HEK293 (cell line): ENCODE measurements at regions not wholly inside any gene's neighbourhood (a gene's known extent, or its start where the extent isn't known, plus 50 kb on each side); places are given as distances from the start of the nearest gene placed in this dataset.

Source experiments
- CTCF ChIA-PET: fragments of 350-600 bp; formaldehyde crosslinking; extraction: SDS; loops from one replicate; lab custom pipeline; 2021; ENCODE audit warnings: antibody characterized with exemption; lab: Yijun Ruan, JAX
- POLR2A ChIA-PET: fragments of 300-600 bp; formaldehyde crosslinking; extraction: SDS; loops from one replicate; lab custom pipeline; 2020; ENCODE audit warnings: antibody characterized with exemption, inconsistent platforms; lab: Yijun Ruan, JAX
- H3K27ac ChIP-seq: fragments of 200-500 bp; sonication (Bioruptor generic); 2 replicates; pipeline ENCODE4 v1.5.1; 2014; ENCODE audit warnings: low read depth, low read length, control low read depth, inconsistent platforms; ENCODE audit errors: extremely low read depth
- H3K36me3 ChIP-seq, 2 experiments: fragments of 200-500 bp in 1 of 2; sonication (Bioruptor generic) in 1 of 2; 1 replicate in 1 of 2; 2 replicates in 1 of 2; pipeline ENCODE4 v1.5.1; 2014 to 2017; ENCODE audit warnings: inconsistent platforms in 2 of 2, low read length in 2 of 2; ENCODE audit not compliant: control insufficient read depth in 2 of 2, insufficient read depth in 1 of 2
- H3K4me1 ChIP-seq: fragments of 200-500 bp; sonication (Bioruptor generic); 2 replicates; pipeline ENCODE4 v1.5.1; 2014; ENCODE audit warnings: mild to moderate bottlenecking, low read length, inconsistent platforms; ENCODE audit not compliant: control insufficient read depth, insufficient read depth
- H3K4me3 ChIP-seq: 2 replicates; pipeline ENCODE4 v1.5.1; 2011; ENCODE audit warnings: low read depth, mild to moderate bottlenecking, control low read depth, low read length, moderate library complexity
- H3K9me3 ChIP-seq: fragments of 200-500 bp; sonication (Bioruptor generic); 2 replicates; pipeline ENCODE4 v1.5.1; 2014; ENCODE audit warnings: low read depth, low read length, inconsistent platforms; ENCODE audit not compliant: control insufficient read depth, insufficient read depth
- FEZF1 ChIP-seq: fragments of 450-650 bp; formaldehyde crosslinking; IDR thresholded peaks from 2 replicates; pipeline ENCODE4 v1.5.1; 2016; ENCODE audit warnings: missing biosample characterization, missing genetic modification characterization
- HOXD13 ChIP-seq: sonication (generic); formaldehyde crosslinking; IDR thresholded peaks from 2 replicates; pipeline ENCODE4 v1.8.0; 2022; ENCODE audit warnings: missing genetic modification reagents, borderline replicate concordance
- KLF10 ChIP-seq: fragments of 450-650 bp; IDR thresholded peaks from 2 replicates; pipeline ENCODE4 v1.5.1; 2018; ENCODE audit warnings: missing biosample characterization, mild to moderate bottlenecking, missing genetic modification characterization
- PRDM1 ChIP-seq: fragments of 450-650 bp; formaldehyde crosslinking; IDR thresholded peaks from 2 replicates; pipeline ENCODE4; 2016; ENCODE audit warnings: missing biosample characterization, missing genetic modification characterization
- TRIM28 ChIP-seq: IDR thresholded peaks from 2 replicates; pipeline ENCODE4 v1.6.1; 2011; ENCODE audit warnings: low read length, control low read depth, borderline replicate concordance
- ZBTB8A ChIP-seq: fragments of 450-650 bp; formaldehyde crosslinking; IDR thresholded peaks from 2 replicates; pipeline ENCODE4 v1.5.1; 2016; ENCODE audit warnings: missing biosample characterization, missing genetic modification characterization
- ZFP41 ChIP-seq: fragments of 450-650 bp; formaldehyde crosslinking; IDR thresholded peaks from 2 replicates; pipeline ENCODE4 v1.5.1; 2016; ENCODE audit warnings: missing biosample characterization, missing genetic modification characterization, borderline replicate concordance
- ZNF140 ChIP-seq: fragments of 450-650 bp; formaldehyde crosslinking; IDR thresholded peaks from 2 replicates; pipeline ENCODE4 v1.5.1; 2016; ENCODE audit warnings: missing biosample characterization, missing genetic modification characterization
- ZNF19 ChIP-seq: fragments of 450-650 bp; formaldehyde crosslinking; IDR thresholded peaks from 2 replicates; pipeline ENCODE4; 2016; ENCODE audit warnings: missing biosample characterization, missing genetic modification characterization, low read depth
- ZNF292 ChIP-seq: fragments of 450-650 bp; formaldehyde crosslinking; IDR thresholded peaks from 2 replicates; pipeline ENCODE4 v1.5.1; 2016; ENCODE audit warnings: low read depth, missing biosample characterization, missing genetic modification characterization, borderline replicate concordance
- ZNF335 ChIP-seq: fragments of 450-650 bp; formaldehyde crosslinking; conservative IDR thresholded peaks from 2 replicates; pipeline ENCODE4 v1.5.1; 2016; ENCODE audit warnings: missing biosample characterization, missing genetic modification characterization
- ZNF404 ChIP-seq: fragments of 450-650 bp; formaldehyde crosslinking; IDR thresholded peaks from 2 replicates; pipeline ENCODE4 v1.5.1; 2017; ENCODE audit warnings: missing biosample characterization, missing genetic modification characterization
- ZNF423 ChIP-seq: fragments of 450-650 bp; formaldehyde crosslinking; IDR thresholded peaks from 2 replicates; pipeline ENCODE4 v1.5.1; 2016; ENCODE audit warnings: missing biosample characterization, missing genetic modification characterization
- ZNF433 ChIP-seq: fragments of 450-650 bp; formaldehyde crosslinking; IDR thresholded peaks from 2 replicates; pipeline ENCODE4 v1.5.1; 2016; ENCODE audit warnings: missing biosample characterization, missing genetic modification characterization, low read depth
- ZNF544 ChIP-seq: fragments of 450-650 bp; formaldehyde crosslinking; IDR thresholded peaks from 2 replicates; pipeline ENCODE4 v1.5.0; 2017; ENCODE audit warnings: missing biosample characterization, missing genetic modification characterization
- ZNF623 ChIP-seq: fragments of 450-650 bp; formaldehyde crosslinking; IDR thresholded peaks from 2 replicates; pipeline ENCODE4 v1.5.1; 2016; ENCODE audit warnings: missing biosample characterization, missing genetic modification characterization
- ZNF707 ChIP-seq: fragments of 450-650 bp; formaldehyde crosslinking; IDR thresholded peaks from 2 replicates; pipeline ENCODE4 v1.5.1; 2016; ENCODE audit warnings: missing biosample characterization, missing genetic modification characterization
- ZNF747 ChIP-seq: fragments of 450-650 bp; formaldehyde crosslinking; IDR thresholded peaks from 2 replicates; pipeline ENCODE4 v1.5.1; 2016; ENCODE audit warnings: missing biosample characterization, missing genetic modification characterization
- ZNF785 ChIP-seq: fragments of 450-650 bp; formaldehyde crosslinking; IDR thresholded peaks from 2 replicates; pipeline ENCODE4 v1.5.1; 2016; ENCODE audit warnings: missing biosample characterization, missing genetic modification characterization
- ZNF792 ChIP-seq: fragments of 450-650 bp; formaldehyde crosslinking; IDR thresholded peaks from 2 replicates; pipeline ENCODE4 v1.5.1; 2016; ENCODE audit warnings: missing biosample characterization, missing genetic modification characterization
- ZSCAN23 ChIP-seq: fragments of 450-650 bp; formaldehyde crosslinking; IDR thresholded peaks from 2 replicates; pipeline ENCODE4 v1.5.1; 2016; ENCODE audit warnings: missing biosample characterization, missing genetic modification characterization
- TF ChIP-seq, protein P1 (sequence below): fragments of 450-650 bp; formaldehyde crosslinking; IDR thresholded peaks from 2 replicates; pipeline ENCODE4 v1.5.1; 2016; ENCODE audit warnings: missing biosample characterization, missing genetic modification characterization
- TF ChIP-seq, protein P2 (sequence below): fragments of 450-650 bp; formaldehyde crosslinking; IDR thresholded peaks from 2 replicates; pipeline ENCODE4 v1.5.1; 2016; ENCODE audit warnings: missing biosample characterization, missing genetic modification characterization, low read depth

DNA sequence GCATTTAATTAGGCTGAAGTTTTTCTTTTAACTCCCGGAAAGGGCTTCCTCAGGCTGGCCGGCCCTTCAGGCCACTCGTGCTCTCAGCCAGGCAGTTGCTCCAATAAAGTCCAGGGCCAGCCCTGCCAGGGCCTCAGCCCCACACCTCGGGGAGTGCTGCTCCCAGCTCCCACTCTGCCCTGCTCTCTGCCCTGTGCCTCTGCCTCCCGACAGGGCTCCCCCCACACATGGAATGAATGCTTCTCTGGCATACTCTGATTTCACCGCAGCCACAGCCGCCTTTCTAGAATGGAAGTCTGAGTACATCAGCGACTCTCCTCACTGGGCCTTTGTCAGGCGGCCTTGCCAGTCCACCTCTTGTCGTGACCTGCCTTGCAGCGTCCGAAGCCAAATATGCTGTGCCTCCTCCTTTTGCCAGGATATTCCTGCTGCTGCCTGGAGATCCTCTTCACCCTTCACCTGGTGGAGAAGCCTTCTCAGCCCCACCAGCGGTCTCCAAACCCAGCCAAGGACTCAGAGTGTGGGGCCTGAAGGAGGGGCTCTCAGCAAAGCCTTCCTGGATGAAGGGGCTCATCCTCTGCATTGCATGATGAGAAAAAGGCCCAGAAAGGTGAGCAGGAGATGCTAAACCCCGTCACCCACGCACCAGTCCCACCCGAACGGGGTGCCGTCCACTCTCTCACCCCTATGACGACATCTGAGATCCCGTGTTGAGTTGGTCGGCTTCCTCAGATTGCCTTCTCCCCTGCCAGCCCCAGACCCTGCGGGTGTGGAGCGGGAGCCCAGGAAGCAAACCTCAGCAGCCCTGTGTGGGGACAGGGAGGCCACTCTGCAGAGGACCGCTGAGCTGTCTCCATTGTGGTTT is 472.7 kb upstream of the HS6ST1 start (continued):
- TF ChIP-seq, protein P1, sequence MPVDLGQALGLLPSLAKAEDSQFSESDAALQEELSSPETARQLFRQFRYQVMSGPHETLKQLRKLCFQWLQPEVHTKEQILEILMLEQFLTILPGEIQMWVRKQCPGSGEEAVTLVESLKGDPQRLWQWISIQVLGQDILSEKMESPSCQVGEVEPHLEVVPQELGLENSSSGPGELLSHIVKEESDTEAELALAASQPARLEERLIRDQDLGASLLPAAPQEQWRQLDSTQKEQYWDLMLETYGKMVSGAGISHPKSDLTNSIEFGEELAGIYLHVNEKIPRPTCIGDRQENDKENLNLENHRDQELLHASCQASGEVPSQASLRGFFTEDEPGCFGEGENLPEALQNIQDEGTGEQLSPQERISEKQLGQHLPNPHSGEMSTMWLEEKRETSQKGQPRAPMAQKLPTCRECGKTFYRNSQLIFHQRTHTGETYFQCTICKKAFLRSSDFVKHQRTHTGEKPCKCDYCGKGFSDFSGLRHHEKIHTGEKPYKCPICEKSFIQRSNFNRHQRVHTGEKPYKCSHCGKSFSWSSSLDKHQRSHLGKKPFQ (tag by site-specific recombination), result no peak
- TF ChIP-seq ZNF19, result no peak

DNA sequence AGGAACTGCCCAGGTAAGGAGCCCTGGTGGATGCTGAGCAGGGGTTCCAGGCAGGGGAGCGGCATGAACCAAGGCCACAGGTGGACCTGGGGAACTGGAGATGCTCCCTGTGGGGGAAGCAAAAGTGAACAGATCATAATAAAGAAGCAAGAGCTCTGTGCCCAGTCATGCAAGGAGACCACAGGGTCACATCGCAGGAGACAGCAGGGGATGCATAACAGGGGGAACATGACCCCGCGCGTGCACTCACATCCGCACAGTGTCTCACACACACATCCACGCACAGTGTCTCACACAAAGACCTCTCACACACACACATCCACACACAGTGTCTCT is 473.3 kb upstream of the HS6ST1 start:
- CTCF ChIA-PET, result no interaction called here
- TF ChIP-seq ZNF140 (tag by site-specific recombination) (no peak), ZNF707 (tag by site-specific recombination) (no peak)
- Histone ChIP-seq H3K36me3 (no peaks in the 10 kb centered on the region), H3K9me3 (no peaks in the 10 kb centered on the region), H3K4me1 (no peaks in the 10 kb centered on the region), H3K4me3 (no peak overlapping the region), H3K27ac (no peak overlapping the region)
- POLR2A ChIA-PET, result no interaction called here

DNA sequence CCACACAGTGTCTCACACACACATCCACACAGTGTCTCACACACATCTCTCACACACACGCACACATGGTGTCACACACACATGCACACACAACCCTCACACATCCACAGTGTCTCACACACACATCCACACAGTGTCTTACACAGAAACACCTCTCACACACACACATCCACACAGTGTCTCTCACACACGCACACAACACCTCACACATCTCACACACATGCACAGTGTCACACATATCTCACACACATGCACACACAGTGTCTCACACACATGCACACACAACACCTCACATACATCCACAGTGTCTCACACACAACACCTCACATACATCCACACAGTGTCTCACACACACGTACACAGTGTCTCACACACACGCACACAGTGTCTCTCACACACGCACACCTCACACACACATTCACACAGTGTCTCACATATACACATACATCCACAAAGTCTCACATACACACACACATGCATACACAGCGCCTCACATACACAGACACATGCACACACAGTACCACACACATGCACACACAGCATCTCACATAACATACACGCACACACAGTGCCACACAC is 473.9 kb upstream of the HS6ST1 start:
- CTCF ChIA-PET, result no interaction called here
- POLR2A ChIA-PET, result no interaction called here
- TF ChIP-seq ZNF433 (tag by site-specific recombination) (no peak), ZBTB8A (tag by site-specific recombination) (no peak), ZNF423 (tag by site-specific recombination) (no peak), ZSCAN23 (tag by site-specific recombination) (no peak), ZNF747 (tag by site-specific recombination) (no peak), ZNF544 (no peak), ZNF335 (tag by site-specific recombination) (no peak), ZNF404 (tag by site-specific recombination) (no peak), ZNF792 (tag by site-specific recombination) (no peak), PRDM1 (tag by site-specific recombination) (no peak), FEZF1 (no peak)
- no peak overlapping the region for H3K4me3 ChIP-seq
- H3K4me1 ChIP-seq, result no peaks in the 10 kb centered on the region
- no peaks in the 10 kb centered on the region for H3K9me3 ChIP-seq
- H3K27ac ChIP-seq, result no peak overlapping the region
- no peaks in the 10 kb centered on the region for H3K36me3 ChIP-seq

DNA sequence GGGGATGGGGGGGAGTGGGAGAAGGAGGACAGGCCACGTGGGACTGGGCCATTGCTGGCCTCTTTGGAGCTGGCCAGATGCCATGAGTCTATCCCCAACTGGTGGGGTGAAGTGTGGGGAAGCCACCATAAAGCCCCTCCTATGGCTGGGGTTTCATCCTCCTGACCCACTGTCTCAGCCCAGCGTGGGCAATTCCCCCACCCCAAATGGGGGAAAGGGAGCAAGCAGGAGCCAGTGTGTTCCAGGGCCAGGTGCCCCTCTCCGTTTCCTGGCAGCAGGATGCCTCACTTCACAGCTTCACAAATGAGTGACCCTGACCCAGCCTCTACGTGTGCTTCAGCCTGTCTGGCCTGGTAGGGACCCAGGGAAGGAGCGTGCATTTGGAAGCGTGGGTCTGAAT is 474.7 kb upstream of the HS6ST1 start:
- ChIA-PET POLR2A (no interaction called here), CTCF (no interaction called here)
- Histone ChIP-seq H3K4me1 (no peaks in the 10 kb centered on the region), H3K4me3 (no peak overlapping the region), H3K27ac (no peak overlapping the region), H3K36me3 (no peaks in the 10 kb centered on the region), H3K9me3 (no peaks in the 10 kb centered on the region)
- TF ChIP-seq TRIM28, result no peak

DNA sequence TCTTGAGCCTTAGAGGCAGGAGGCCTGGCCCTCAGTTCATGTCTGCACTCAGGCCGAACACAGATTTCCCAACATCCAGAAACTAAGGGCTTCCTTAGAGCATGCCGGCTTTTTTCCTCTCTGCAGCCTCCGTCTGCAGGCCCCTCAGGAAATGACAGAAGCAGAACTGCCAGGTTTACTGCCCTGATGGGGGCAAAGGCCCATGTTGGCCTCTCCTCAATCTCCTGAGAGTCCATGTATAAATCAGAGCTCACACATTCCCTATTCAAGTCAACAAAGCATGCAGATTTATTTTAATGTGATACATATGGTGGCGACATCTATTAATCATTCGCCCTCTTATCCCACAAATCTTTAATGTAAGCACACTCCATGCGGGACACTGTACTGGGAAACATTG is 475.6 kb upstream of the HS6ST1 start:
- ChIA-PET POLR2A (no interaction called here), CTCF (no interaction called here)
- Histone ChIP-seq H3K4me3 (no peak overlapping the region), H3K27ac (no peak overlapping the region), H3K9me3 (no peaks in the 10 kb centered on the region), H3K4me1 (no peaks in the 10 kb centered on the region), H3K36me3 (no peaks in the 10 kb centered on the region)
- TF ChIP-seq, protein P2, sequence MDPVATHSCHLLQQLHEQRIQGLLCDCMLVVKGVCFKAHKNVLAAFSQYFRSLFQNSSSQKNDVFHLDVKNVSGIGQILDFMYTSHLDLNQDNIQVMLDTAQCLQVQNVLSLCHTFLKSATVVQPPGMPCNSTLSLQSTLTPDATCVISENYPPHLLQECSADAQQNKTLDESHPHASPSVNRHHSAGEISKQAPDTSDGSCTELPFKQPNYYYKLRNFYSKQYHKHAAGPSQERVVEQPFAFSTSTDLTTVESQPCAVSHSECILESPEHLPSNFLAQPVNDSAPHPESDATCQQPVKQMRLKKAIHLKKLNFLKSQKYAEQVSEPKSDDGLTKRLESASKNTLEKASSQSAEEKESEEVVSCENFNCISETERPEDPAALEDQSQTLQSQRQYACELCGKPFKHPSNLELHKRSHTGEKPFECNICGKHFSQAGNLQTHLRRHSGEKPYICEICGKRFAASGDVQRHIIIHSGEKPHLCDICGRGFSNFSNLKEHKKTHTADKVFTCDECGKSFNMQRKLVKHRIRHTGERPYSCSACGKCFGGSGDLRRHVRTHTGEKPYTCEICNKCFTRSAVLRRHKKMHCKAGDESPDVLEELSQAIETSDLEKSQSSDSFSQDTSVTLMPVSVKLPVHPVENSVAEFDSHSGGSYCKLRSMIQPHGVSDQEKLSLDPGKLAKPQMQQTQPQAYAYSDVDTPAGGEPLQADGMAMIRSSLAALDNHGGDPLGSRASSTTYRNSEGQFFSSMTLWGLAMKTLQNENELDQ (tag by site-specific recombination), result no peak
- TF ChIP-seq ZNF292 (no peak), HOXD13 (CRISPR knock-in tag) (no peak), KLF10 (tag by site-specific recombination) (no peak), ZNF785 (no peak), ZNF623 (tag by site-specific recombination) (no peak), ZFP41 (no peak), ZNF140 (tag by site-specific recombination) (no peak)
